ENCODE measurements at regions not wholly inside any gene's neighbourhood (a gene's known extent, or its start where the extent isn't known, plus 50 kb on each side); places are given as distances from the start of the nearest gene placed in this dataset.

DNA sequence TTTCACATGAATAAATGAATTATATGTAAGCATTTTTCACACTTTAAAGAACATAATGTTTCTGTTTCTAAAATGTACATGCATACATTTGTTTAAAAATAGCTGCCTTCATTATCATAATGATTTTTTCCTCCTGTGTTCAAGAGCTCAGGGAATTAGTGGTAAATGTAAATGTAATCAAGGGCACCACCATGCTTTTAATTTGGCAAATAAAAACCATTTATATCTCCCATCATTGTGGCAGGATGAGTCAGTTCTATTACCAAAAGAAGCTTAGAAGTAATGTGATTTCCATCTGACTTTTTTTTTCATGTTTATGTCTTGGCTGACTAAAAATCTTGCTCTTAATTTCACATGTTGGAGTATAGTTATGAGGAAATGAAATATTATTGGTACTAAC is 176.1 kb downstream of the GXYLT1 start:
- TF ChIP-seq SMAD4 (CRISPR knock-in tag; IDR thresholded peaks at IDR 0.05) (no peak), ATF1 (CRISPR knock-in tag; IDR thresholded peaks at IDR 0.05) (no peak), GABPB1 (CRISPR knock-in tag; IDR thresholded peaks at IDR 0.05) (no peak), KAT7 (CRISPR knock-in tag; IDR thresholded peaks at IDR 0.05; ENCODE audit: borderline replicate concordance) (no peak), ETV6 (CRISPR knock-in tag; IDR thresholded peaks at IDR 0.05) (no peak), NFYB (CRISPR knock-in tag; conservative IDR thresholded peaks at IDR 0.05; ENCODE audit: low read depth) (no peak)
- TF ChIP-seq, protein P1, sequence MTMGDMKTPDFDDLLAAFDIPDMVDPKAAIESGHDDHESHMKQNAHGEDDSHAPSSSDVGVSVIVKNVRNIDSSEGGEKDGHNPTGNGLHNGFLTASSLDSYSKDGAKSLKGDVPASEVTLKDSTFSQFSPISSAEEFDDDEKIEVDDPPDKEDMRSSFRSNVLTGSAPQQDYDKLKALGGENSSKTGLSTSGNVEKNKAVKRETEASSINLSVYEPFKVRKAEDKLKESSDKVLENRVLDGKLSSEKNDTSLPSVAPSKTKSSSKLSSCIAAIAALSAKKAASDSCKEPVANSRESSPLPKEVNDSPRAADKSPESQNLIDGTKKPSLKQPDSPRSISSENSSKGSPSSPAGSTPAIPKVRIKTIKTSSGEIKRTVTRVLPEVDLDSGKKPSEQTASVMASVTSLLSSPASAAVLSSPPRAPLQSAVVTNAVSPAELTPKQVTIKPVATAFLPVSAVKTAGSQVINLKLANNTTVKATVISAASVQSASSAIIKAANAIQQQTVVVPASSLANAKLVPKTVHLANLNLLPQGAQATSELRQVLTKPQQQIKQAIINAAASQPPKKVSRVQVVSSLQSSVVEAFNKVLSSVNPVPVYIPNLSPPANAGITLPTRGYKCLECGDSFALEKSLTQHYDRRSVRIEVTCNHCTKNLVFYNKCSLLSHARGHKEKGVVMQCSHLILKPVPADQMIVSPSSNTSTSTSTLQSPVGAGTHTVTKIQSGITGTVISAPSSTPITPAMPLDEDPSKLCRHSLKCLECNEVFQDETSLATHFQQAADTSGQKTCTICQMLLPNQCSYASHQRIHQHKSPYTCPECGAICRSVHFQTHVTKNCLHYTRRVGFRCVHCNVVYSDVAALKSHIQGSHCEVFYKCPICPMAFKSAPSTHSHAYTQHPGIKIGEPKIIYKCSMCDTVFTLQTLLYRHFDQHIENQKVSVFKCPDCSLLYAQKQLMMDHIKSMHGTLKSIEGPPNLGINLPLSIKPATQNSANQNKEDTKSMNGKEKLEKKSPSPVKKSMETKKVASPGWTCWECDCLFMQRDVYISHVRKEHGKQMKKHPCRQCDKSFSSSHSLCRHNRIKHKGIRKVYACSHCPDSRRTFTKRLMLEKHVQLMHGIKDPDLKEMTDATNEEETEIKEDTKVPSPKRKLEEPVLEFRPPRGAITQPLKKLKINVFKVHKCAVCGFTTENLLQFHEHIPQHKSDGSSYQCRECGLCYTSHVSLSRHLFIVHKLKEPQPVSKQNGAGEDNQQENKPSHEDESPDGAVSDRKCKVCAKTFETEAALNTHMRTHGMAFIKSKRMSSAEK (CRISPR knock-in tag; IDR thresholded peaks at IDR 0.05; ENCODE audit: borderline replicate concordance): no peak
- TF ChIP-seq, protein P2, sequence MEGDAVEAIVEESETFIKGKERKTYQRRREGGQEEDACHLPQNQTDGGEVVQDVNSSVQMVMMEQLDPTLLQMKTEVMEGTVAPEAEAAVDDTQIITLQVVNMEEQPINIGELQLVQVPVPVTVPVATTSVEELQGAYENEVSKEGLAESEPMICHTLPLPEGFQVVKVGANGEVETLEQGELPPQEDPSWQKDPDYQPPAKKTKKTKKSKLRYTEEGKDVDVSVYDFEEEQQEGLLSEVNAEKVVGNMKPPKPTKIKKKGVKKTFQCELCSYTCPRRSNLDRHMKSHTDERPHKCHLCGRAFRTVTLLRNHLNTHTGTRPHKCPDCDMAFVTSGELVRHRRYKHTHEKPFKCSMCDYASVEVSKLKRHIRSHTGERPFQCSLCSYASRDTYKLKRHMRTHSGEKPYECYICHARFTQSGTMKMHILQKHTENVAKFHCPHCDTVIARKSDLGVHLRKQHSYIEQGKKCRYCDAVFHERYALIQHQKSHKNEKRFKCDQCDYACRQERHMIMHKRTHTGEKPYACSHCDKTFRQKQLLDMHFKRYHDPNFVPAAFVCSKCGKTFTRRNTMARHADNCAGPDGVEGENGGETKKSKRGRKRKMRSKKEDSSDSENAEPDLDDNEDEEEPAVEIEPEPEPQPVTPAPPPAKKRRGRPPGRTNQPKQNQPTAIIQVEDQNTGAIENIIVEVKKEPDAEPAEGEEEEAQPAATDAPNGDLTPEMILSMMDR (IDR thresholded peaks at IDR 0.05): no peak
- TF ChIP-seq, protein P3, sequence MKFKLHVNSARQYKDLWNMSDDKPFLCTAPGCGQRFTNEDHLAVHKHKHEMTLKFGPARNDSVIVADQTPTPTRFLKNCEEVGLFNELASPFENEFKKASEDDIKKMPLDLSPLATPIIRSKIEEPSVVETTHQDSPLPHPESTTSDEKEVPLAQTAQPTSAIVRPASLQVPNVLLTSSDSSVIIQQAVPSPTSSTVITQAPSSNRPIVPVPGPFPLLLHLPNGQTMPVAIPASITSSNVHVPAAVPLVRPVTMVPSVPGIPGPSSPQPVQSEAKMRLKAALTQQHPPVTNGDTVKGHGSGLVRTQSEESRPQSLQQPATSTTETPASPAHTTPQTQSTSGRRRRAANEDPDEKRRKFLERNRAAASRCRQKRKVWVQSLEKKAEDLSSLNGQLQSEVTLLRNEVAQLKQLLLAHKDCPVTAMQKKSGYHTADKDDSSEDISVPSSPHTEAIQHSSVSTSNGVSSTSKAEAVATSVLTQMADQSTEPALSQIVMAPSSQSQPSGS (CRISPR knock-in tag; IDR thresholded peaks at IDR 0.05; ENCODE audit: borderline replicate concordance, low read depth): no peak
- TF ChIP-seq, protein P4, sequence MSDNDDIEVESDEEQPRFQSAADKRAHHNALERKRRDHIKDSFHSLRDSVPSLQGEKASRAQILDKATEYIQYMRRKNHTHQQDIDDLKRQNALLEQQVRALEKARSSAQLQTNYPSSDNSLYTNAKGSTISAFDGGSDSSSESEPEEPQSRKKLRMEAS (CRISPR knock-in tag; IDR thresholded peaks at IDR 0.05): no peak
- TF ChIP-seq, protein P5, sequence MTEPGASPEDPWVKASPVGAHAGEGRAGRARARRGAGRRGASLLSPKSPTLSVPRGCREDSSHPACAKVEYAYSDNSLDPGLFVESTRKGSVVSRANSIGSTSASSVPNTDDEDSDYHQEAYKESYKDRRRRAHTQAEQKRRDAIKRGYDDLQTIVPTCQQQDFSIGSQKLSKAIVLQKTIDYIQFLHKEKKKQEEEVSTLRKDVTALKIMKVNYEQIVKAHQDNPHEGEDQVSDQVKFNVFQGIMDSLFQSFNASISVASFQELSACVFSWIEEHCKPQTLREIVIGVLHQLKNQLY (CRISPR knock-in tag; IDR thresholded peaks at IDR 0.05): no peak
- TF ChIP-seq, protein P6, sequence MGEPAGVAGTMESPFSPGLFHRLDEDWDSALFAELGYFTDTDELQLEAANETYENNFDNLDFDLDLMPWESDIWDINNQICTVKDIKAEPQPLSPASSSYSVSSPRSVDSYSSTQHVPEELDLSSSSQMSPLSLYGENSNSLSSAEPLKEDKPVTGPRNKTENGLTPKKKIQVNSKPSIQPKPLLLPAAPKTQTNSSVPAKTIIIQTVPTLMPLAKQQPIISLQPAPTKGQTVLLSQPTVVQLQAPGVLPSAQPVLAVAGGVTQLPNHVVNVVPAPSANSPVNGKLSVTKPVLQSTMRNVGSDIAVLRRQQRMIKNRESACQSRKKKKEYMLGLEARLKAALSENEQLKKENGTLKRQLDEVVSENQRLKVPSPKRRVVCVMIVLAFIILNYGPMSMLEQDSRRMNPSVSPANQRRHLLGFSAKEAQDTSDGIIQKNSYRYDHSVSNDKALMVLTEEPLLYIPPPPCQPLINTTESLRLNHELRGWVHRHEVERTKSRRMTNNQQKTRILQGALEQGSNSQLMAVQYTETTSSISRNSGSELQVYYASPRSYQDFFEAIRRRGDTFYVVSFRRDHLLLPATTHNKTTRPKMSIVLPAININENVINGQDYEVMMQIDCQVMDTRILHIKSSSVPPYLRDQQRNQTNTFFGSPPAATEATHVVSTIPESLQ (CRISPR knock-in tag; IDR thresholded peaks at IDR 0.05): no peak

Data from WTC11 (cell line).